ENCODE measurements at regions not wholly inside any gene's neighbourhood (a gene's known extent, or its start where the extent isn't known, plus 50 kb on each side); places are given as distances from the start of the nearest gene placed in this dataset.
"Not testable (repeated sequence)": the region's sequence is repeated elsewhere in the genome, so short reads cannot be mapped to it uniquely, and the experiment has no call there.

- Histone ChIP-seq H3K4me1 (no peaks in the 10 kb centered on the region), H3K9me3 (ENCODE audit: control insufficient read depth, low read length) (no peaks in the 10 kb centered on the region), H3K9ac (no peak overlapping the region), H3K27ac (no peak overlapping the region), H3K27me3 (ENCODE audit: control insufficient read depth, insufficient read depth, low read length) (no peaks in the 10 kb centered on the region), H3K79me2 (no peaks in the 10 kb centered on the region), H3K36me3 (ENCODE audit: control insufficient read depth, insufficient read depth, low read length) (no peaks in the 10 kb centered on the region), H3K4me3 (ENCODE audit: low read depth, low read length) (no peak overlapping the region), H2AFZ (no peak overlapping the region), H3K4me2 (ENCODE audit: low read length) (no peak overlapping the region)
- no peak for TF ChIP-seq CTCF (IDR thresholded peaks at IDR 0.05)
These were observed 91.4 kb upstream of the LHX1 start for GRCh38 chr17:36845916-36846315.

GRCh38 chr17:36846410-36847292 is 90.6 kb upstream of the LHX1 start:
- H3K27ac ChIP-seq: no peak overlapping the region
- no peaks in the 10 kb centered on the region for H3K36me3 ChIP-seq (ENCODE audit: control insufficient read depth, insufficient read depth, low read length)
- H2AFZ ChIP-seq: no peak overlapping the region
- H3K9me3 ChIP-seq (ENCODE audit: control insufficient read depth, low read length): no peaks in the 10 kb centered on the region
- H3K4me3 ChIP-seq (ENCODE audit: low read depth, low read length): no peak overlapping the region
- H3K4me2 ChIP-seq (ENCODE audit: low read length): no peak overlapping the region
- no peak overlapping the region for H3K9ac ChIP-seq
- no peaks in the 10 kb centered on the region for H3K27me3 ChIP-seq (ENCODE audit: control insufficient read depth, insufficient read depth, low read length)
- H3K4me1 ChIP-seq: no peaks in the 10 kb centered on the region
- no peak for TF ChIP-seq CTCF (IDR thresholded peaks at IDR 0.05)
- no peaks in the 10 kb centered on the region for H3K79me2 ChIP-seq

GRCh38 chr17:36848008-36848902 is 89.0 kb upstream of the LHX1 start:
- no peak for TF ChIP-seq CTCF (IDR thresholded peaks at IDR 0.05)
- no peaks in the 10 kb centered on the region for H3K27me3 ChIP-seq (ENCODE audit: control insufficient read depth, insufficient read depth, low read length)
- no peaks in the 10 kb centered on the region for H3K79me2 ChIP-seq
- H3K9ac ChIP-seq: no peak overlapping the region
- H3K4me2 ChIP-seq (ENCODE audit: low read length): no peak overlapping the region
- H3K36me3 ChIP-seq (ENCODE audit: control insufficient read depth, insufficient read depth, low read length): no peaks in the 10 kb centered on the region
- H3K4me3 ChIP-seq (ENCODE audit: low read depth, low read length): no peak overlapping the region
- no peak overlapping the region for H2AFZ ChIP-seq
- no peak overlapping the region for H3K27ac ChIP-seq
- no peaks in the 10 kb centered on the region for H3K4me1 ChIP-seq
- no peaks in the 10 kb centered on the region for H3K9me3 ChIP-seq (ENCODE audit: control insufficient read depth, low read length)

- H3K4me3 ChIP-seq (ENCODE audit: low read depth, low read length); H3K4me1 ChIP-seq; H3K4me2 ChIP-seq (ENCODE audit: low read length); H3K9me3 ChIP-seq (ENCODE audit: control insufficient read depth, low read length); H3K36me3 ChIP-seq (ENCODE audit: control insufficient read depth, insufficient read depth, low read length); H2AFZ ChIP-seq; H3K27ac ChIP-seq; H3K27me3 ChIP-seq (ENCODE audit: control insufficient read depth, insufficient read depth, low read length); H3K9ac ChIP-seq; H3K79me2 ChIP-seq: not testable (repeated sequence)
These were observed 88.3 kb upstream of the LHX1 start for GRCh38 chr17:36849020-36849419.

GRCh38 chr17:36849871-36850348 is 87.4 kb upstream of the LHX1 start:
- Histone ChIP-seq H3K9me3 (ENCODE audit: control insufficient read depth, low read length) (no peaks in the 10 kb centered on the region), H3K79me2 (no peaks in the 10 kb centered on the region), H3K27ac (no peak overlapping the region), H3K4me3 (ENCODE audit: low read depth, low read length) (no peak overlapping the region), H3K4me2 (ENCODE audit: low read length) (no peak overlapping the region), H3K27me3 (ENCODE audit: control insufficient read depth, insufficient read depth, low read length) (no peaks in the 10 kb centered on the region), H3K4me1 (no peaks in the 10 kb centered on the region), H2AFZ (no peak overlapping the region), H3K9ac (no peak overlapping the region), H3K36me3 (ENCODE audit: control insufficient read depth, insufficient read depth, low read length) (no peaks in the 10 kb centered on the region)
- no peak for TF ChIP-seq CTCF (IDR thresholded peaks at IDR 0.05)
